Epithelial cell of esophagus (primary cell): ENCODE measurements at regions not wholly inside any gene's neighbourhood (a gene's known extent, or its start where the extent isn't known, plus 50 kb on each side); places are given as distances from the start of the nearest gene placed in this dataset.

Source experiments
- DNase-seq: peaks from one replicate; pipeline ENCODE4 v3.0.0; 2010; ENCODE audit warnings: low read depth
- H3K4me3 ChIP-seq: 2 replicates; pipeline ENCODE4 v1.5.1; 2011; ENCODE audit warnings: mild to moderate bottlenecking, low read length, control low read depth
- CTCF ChIP-seq: IDR thresholded peaks from 2 replicates; pipeline ENCODE4 v1.5.1; 2011; ENCODE audit warnings: low read depth, mild to moderate bottlenecking, low read length, control low read depth, inconsistent platforms; ENCODE audit not compliant: insufficient read depth; ENCODE audit errors: missing control alignments

DNA sequence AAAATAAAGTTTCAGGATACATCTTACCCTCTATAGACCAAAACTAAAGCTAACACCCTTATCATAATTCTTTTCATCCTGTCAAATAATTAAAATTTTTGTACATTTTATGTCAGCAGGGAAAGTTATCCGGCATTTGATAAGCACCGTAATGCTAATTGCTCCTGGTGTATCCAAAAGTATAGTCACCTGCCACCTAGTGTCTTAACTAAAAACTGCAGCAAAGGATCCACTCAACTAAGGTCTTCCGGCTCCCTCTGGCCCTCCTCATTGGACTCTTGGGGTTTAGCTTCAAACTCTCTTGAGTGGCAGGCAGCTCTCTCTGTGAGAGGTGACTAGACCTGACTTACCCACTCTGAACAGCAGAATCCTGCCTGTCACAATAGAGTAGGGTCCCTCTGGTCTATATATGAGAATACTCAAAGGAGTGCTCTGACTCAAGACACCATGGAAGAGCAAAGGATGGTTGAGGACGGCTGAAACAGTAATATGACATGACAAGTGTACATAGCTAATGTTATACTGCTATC is 60.4 kb upstream of the CAST start:
- no peak overlapping the region for H3K4me3 ChIP-seq
- DNase-seq: peak; percentile 73
- peak; percentile 81 for TF ChIP-seq CTCF

- H3K4me3 ChIP-seq: no peak overlapping the region
- no peak for TF ChIP-seq CTCF
- DNase-seq: no peak
Measured at GRCh38 chr5:96602776-96603175, 59.4 kb upstream of the CAST start.

DNA sequence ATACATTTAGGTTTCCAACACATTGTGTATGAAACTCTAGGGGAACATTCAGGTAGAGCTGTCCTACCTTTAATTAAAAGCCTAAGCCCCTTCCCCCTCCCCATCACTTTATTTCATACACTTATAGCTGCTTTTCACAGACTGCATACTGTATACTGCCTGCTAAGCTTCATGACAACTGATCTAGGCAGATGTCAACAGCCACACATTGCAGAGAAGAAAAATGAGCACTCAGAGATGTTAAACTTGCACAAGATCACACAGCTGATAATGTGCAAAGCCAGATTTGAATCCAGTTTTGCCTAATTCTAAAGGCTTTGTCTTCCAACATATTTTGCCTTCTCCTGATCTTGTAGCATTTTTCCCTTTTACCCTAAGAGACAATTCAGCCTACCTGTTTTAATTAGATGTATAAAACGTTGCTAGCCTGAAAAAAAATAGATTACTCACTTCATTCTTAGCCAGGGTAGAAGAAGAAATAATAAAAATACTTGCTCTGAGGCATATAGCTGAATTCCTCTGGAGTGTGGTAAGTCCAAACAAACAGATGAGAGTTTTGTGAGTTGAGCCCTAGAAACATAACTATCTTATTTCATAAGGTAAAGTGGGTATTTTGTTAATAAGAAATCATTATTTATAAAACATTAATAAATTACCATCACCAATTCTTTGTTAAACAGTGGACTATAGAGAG is 56.9 kb upstream of the CAST start:
- no peak overlapping the region for H3K4me3 ChIP-seq
- no peak for DNase-seq
- TF ChIP-seq CTCF: no peak

GRCh38 chr5:96609369-96609768 is 52.8 kb upstream of the CAST start:
- no peak for DNase-seq
- H3K4me3 ChIP-seq: no peak overlapping the region
- TF ChIP-seq CTCF: no peak

DNA sequence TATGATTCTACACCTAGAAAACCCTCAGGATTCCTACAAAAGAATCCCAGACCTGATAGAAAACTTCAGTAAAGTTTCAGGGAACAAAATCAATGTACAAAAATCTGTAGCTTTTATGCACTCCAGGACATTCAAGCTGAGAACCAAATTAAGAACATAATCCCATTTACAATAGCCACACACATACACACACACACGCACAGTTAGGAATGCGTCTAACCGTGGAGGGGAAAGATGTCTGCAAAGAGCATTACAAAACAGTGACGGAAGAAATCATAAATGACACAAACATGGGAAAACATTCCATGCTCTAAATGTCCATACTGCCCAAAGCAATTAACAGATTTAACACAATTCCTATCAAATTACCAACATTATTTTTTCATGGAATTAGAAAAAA is 51.4 kb upstream of the CAST start:
- no peak for DNase-seq
- no peak overlapping the region for H3K4me3 ChIP-seq
- no peak for TF ChIP-seq CTCF

GRCh38 chr5:96611946-96612345 is 50.2 kb upstream of the CAST start:
- H3K4me3 ChIP-seq: no peak overlapping the region
- no peak for TF ChIP-seq CTCF
- DNase-seq: no peak
